WTC11 (cell line): ENCODE measurements at regions not wholly inside any gene's neighbourhood (a gene's known extent, or its start where the extent isn't known, plus 50 kb on each side); places are given as distances from the start of the nearest gene placed in this dataset.

ENCODE experiments used
- FOXJ3 ChIP-seq: sonication (generic); formaldehyde crosslinking; IDR thresholded peaks from 2 replicates; pipeline ENCODE4 v1.9.0; 2021; ENCODE audit warnings: missing genetic modification reagents, mild to moderate bottlenecking, borderline replicate concordance
- NR2C2 ChIP-seq: sonication (generic); formaldehyde crosslinking; IDR thresholded peaks from 2 replicates; pipeline ENCODE4 v1.8.0; 2022; ENCODE audit warnings: mild to moderate bottlenecking, missing genetic modification reagents
- NR3C1 ChIP-seq: sonication (generic); formaldehyde crosslinking; conservative IDR thresholded peaks from 2 replicates; pipeline ENCODE4 v1.8.1; 2023; ENCODE audit warnings: low read depth, mild to moderate bottlenecking, missing genetic modification reagents
- TF ChIP-seq, protein P1 (sequence below): fragments of 200-600 bp; IDR thresholded peaks from 2 replicates; pipeline ENCODE4 v1.8.0; 2022; ENCODE audit warnings: antibody characterized with exemption
- TF ChIP-seq, protein P2 (sequence below): sonication (generic); formaldehyde crosslinking; IDR thresholded peaks from 2 replicates; pipeline ENCODE4 v1.8.0; 2022; ENCODE audit warnings: missing genetic modification reagents
- TF ChIP-seq, protein P3 (sequence below): sonication (generic); formaldehyde crosslinking; IDR thresholded peaks from 2 replicates; pipeline ENCODE4 v1.8.0; 2022; ENCODE audit warnings: mild to moderate bottlenecking, missing genetic modification reagents

DNA sequence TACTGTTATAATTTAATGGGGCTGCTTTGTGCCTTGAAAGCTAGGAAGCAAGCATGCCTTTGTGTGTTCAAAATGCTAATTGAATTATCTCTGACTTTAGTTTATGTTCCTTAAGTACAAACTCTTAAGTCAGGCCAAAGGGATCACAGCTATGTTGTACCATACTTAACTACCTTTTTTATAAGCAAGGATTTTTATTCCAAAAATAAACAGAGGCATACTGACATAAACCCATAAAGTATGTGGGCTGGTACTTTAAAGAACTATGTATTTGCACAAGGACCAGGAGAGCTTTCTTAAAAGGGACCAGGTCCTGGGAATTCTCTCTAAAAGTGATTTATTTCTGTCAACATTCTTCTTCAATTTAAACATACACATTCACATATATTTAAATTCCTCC is 57.8 kb upstream of the HCCS start:
- TF ChIP-seq, protein P1, sequence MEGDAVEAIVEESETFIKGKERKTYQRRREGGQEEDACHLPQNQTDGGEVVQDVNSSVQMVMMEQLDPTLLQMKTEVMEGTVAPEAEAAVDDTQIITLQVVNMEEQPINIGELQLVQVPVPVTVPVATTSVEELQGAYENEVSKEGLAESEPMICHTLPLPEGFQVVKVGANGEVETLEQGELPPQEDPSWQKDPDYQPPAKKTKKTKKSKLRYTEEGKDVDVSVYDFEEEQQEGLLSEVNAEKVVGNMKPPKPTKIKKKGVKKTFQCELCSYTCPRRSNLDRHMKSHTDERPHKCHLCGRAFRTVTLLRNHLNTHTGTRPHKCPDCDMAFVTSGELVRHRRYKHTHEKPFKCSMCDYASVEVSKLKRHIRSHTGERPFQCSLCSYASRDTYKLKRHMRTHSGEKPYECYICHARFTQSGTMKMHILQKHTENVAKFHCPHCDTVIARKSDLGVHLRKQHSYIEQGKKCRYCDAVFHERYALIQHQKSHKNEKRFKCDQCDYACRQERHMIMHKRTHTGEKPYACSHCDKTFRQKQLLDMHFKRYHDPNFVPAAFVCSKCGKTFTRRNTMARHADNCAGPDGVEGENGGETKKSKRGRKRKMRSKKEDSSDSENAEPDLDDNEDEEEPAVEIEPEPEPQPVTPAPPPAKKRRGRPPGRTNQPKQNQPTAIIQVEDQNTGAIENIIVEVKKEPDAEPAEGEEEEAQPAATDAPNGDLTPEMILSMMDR = no peak
- TF ChIP-seq FOXJ3 (no peak), NR3C1 (CRISPR knock-in tag) (no peak), NR2C2 (no peak)
- TF ChIP-seq, protein P2, sequence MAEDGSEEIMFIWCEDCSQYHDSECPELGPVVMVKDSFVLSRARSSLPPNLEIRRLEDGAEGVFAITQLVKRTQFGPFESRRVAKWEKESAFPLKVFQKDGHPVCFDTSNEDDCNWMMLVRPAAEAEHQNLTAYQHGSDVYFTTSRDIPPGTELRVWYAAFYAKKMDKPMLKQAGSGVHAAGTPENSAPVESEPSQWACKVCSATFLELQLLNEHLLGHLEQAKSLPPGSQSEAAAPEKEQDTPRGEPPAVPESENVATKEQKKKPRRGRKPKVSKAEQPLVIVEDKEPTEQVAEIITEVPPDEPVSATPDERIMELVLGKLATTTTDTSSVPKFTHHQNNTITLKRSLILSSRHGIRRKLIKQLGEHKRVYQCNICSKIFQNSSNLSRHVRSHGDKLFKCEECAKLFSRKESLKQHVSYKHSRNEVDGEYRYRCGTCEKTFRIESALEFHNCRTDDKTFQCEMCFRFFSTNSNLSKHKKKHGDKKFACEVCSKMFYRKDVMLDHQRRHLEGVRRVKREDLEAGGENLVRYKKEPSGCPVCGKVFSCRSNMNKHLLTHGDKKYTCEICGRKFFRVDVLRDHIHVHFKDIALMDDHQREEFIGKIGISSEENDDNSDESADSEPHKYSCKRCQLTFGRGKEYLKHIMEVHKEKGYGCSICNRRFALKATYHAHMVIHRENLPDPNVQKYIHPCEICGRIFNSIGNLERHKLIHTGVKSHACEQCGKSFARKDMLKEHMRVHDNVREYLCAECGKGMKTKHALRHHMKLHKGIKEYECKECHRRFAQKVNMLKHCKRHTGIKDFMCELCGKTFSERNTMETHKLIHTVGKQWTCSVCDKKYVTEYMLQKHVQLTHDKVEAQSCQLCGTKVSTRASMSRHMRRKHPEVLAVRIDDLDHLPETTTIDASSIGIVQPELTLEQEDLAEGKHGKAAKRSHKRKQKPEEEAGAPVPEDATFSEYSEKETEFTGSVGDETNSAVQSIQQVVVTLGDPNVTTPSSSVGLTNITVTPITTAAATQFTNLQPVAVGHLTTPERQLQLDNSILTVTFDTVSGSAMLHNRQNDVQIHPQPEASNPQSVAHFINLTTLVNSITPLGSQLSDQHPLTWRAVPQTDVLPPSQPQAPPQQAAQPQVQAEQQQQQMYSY (CRISPR knock-in tag) = no peak
- TF ChIP-seq, protein P3, sequence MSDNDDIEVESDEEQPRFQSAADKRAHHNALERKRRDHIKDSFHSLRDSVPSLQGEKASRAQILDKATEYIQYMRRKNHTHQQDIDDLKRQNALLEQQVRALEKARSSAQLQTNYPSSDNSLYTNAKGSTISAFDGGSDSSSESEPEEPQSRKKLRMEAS (CRISPR knock-in tag) = no peak
